ENCODE measurements at regions not wholly inside any gene's neighbourhood (a gene's known extent, or its start where the extent isn't known, plus 50 kb on each side); places are given as distances from the start of the nearest gene placed in this dataset.

DNA sequence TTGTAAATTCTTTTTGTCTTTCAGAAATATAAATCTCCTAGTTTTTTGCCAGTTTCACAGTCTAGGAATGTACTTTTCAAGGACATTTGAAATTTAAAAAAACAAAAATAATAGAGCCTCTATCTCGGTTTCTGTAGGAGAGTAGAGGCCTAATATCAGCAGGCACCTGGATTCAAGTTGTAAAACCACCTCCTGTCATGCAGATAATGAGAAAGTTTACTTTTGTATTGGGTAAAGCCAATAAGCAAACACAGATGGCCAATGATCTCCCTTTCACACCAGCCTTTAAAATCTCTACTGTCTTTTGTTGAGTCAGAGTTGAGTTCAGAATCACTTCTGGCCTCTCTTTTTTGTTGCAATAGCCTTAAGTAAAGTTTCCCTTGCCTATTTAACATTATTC is 1499.9 kb downstream of the PCDH18 start:
- Histone ChIP-seq H3K27me3 (replicated peaks; ENCODE audit: insufficient read depth, low read depth, low read length, poor library complexity) (no peaks in the 10 kb centered on the region), H3K9me3 (ENCODE audit: low read depth, low read length, poor library complexity, severe bottlenecking) (no peaks in the 10 kb centered on the region), H3K4me3 (ENCODE audit: low read depth, low read length, poor library complexity, severe bottlenecking) (no peak overlapping the region), H3K27ac (ENCODE audit: low read depth, low read length, poor library complexity, severe bottlenecking) (no peak overlapping the region), H3K4me1 (ENCODE audit: insufficient read depth, low read length, poor library complexity, severe bottlenecking) (no peaks in the 10 kb centered on the region), H3K36me3 (ENCODE audit: insufficient read depth, low read length, poor library complexity, severe bottlenecking) (no peaks in the 10 kb centered on the region)
- DNase-seq (ENCODE audit: low spot score) = no peak
- no TSS peak for BruUV-seq (replicated peaks)
- intact Hi-C loops (cut with micrococcal nuclease; ENCODE audit: unreplicated experiment) = no loop called here
- ChIA-PET CTCF (no interaction called here), POLR2A (ENCODE audit: low non-redundant PET) (no interaction called here)
- no peak for TF ChIP-seq EZH2 (IDR thresholded peaks at IDR 0.05; ENCODE audit: borderline replicate concordance, low read depth, low read length, poor library complexity, severe bottlenecking)
- TF ChIP-seq, protein P1, sequence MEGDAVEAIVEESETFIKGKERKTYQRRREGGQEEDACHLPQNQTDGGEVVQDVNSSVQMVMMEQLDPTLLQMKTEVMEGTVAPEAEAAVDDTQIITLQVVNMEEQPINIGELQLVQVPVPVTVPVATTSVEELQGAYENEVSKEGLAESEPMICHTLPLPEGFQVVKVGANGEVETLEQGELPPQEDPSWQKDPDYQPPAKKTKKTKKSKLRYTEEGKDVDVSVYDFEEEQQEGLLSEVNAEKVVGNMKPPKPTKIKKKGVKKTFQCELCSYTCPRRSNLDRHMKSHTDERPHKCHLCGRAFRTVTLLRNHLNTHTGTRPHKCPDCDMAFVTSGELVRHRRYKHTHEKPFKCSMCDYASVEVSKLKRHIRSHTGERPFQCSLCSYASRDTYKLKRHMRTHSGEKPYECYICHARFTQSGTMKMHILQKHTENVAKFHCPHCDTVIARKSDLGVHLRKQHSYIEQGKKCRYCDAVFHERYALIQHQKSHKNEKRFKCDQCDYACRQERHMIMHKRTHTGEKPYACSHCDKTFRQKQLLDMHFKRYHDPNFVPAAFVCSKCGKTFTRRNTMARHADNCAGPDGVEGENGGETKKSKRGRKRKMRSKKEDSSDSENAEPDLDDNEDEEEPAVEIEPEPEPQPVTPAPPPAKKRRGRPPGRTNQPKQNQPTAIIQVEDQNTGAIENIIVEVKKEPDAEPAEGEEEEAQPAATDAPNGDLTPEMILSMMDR (conservative IDR thresholded peaks at IDR 0.05; ENCODE audit: low read depth, low read length) = no peak

GRCh38 chr4:136025540-136025939 is 1506.8 kb downstream of the PCDH18 start:
- TF ChIP-seq, protein P1 (conservative IDR thresholded peaks at IDR 0.05; ENCODE audit: low read depth, low read length) = no peak
- no peak for TF ChIP-seq EZH2 (IDR thresholded peaks at IDR 0.05; ENCODE audit: borderline replicate concordance, low read depth, low read length, poor library complexity, severe bottlenecking)
- Histone ChIP-seq H3K9me3 (ENCODE audit: low read depth, low read length, poor library complexity, severe bottlenecking) (no peaks in the 10 kb centered on the region), H3K4me3 (ENCODE audit: low read depth, low read length, poor library complexity, severe bottlenecking) (no peak overlapping the region), H3K36me3 (ENCODE audit: insufficient read depth, low read length, poor library complexity, severe bottlenecking) (no peaks in the 10 kb centered on the region), H3K4me1 (ENCODE audit: insufficient read depth, low read length, poor library complexity, severe bottlenecking) (no peaks in the 10 kb centered on the region), H3K27me3 (replicated peaks; ENCODE audit: insufficient read depth, low read depth, low read length, poor library complexity) (no peaks in the 10 kb centered on the region), H3K27ac (ENCODE audit: low read depth, low read length, poor library complexity, severe bottlenecking) (no peak overlapping the region)
- intact Hi-C loops (cut with micrococcal nuclease; ENCODE audit: unreplicated experiment) = no loop called here
- BruUV-seq (replicated peaks) = no TSS peak
- ChIA-PET POLR2A (ENCODE audit: low non-redundant PET) (no interaction called here), CTCF (no interaction called here)
- no peak for DNase-seq (ENCODE audit: low spot score)

- no TSS peak for BruUV-seq (replicated peaks)
- POLR2A ChIA-PET (ENCODE audit: low non-redundant PET) = no interaction called here
- DNase-seq (ENCODE audit: low spot score) = no peak
- Histone ChIP-seq H3K4me3 (ENCODE audit: low read depth, low read length, poor library complexity, severe bottlenecking) (no peak overlapping the region), H3K27me3 (replicated peaks; ENCODE audit: insufficient read depth, low read depth, low read length, poor library complexity) (no peaks in the 10 kb centered on the region), H3K36me3 (ENCODE audit: insufficient read depth, low read length, poor library complexity, severe bottlenecking) (no peaks in the 10 kb centered on the region), H3K4me1 (ENCODE audit: insufficient read depth, low read length, poor library complexity, severe bottlenecking) (peaks cover 3% of the 10 kb centered on the region), H3K9me3 (ENCODE audit: low read depth, low read length, poor library complexity, severe bottlenecking) (no peaks in the 10 kb centered on the region), H3K27ac (ENCODE audit: low read depth, low read length, poor library complexity, severe bottlenecking) (no peak overlapping the region)
- intact Hi-C loops (cut with micrococcal nuclease; ENCODE audit: unreplicated experiment) = no loop called here
- CTCF ChIA-PET = no interaction called here
- TF ChIP-seq, protein P1 (conservative IDR thresholded peaks at IDR 0.05; ENCODE audit: low read depth, low read length) = no peak
- TF ChIP-seq EZH2 (IDR thresholded peaks at IDR 0.05; ENCODE audit: borderline replicate concordance, low read depth, low read length, poor library complexity, severe bottlenecking) = no peak
Observed at GRCh38 chr4:136017556-136017955, 1514.7 kb downstream of the PCDH18 start.

Data from A673 (cell line).